ENCODE measurements at regions not wholly inside any gene's neighbourhood (a gene's known extent, or its start where the extent isn't known, plus 50 kb on each side); places are given as distances from the start of the nearest gene placed in this dataset.

DNA sequence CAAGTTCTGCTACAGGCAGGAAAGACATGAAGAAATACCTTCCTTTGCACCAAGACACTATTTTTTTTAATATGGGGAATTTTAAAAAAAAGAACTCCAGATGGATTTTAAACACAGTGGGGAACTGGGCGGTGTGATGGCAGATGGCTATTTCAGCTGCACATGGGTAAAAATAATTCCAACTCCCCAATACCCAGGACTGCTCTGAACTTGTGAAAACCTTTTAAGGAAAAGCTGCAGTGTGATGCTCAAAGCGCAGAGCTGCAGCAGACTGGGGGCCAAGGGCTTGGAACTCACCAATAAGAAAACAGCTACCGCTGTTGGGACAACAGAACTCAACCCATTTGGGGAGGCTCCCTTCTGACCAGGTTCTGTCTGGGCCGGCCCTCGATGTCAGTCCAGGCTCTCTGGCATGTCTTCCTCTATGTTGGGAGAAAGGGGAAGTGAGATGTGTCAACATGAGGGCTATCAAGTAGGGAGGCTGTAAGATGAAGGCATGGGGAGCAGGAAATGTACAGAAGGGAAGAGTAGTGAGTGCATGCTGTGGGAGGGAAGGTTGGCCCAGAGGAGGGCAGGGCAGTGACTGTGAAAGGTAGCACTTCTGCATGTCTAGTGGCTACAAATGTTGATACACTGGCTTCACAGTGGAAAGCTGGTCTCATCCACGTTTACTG is 64.0 kb upstream of the SLC14A2 start:
- no peak for DNase-seq (ENCODE audit: low read depth)
- TF ChIP-seq, protein P1, sequence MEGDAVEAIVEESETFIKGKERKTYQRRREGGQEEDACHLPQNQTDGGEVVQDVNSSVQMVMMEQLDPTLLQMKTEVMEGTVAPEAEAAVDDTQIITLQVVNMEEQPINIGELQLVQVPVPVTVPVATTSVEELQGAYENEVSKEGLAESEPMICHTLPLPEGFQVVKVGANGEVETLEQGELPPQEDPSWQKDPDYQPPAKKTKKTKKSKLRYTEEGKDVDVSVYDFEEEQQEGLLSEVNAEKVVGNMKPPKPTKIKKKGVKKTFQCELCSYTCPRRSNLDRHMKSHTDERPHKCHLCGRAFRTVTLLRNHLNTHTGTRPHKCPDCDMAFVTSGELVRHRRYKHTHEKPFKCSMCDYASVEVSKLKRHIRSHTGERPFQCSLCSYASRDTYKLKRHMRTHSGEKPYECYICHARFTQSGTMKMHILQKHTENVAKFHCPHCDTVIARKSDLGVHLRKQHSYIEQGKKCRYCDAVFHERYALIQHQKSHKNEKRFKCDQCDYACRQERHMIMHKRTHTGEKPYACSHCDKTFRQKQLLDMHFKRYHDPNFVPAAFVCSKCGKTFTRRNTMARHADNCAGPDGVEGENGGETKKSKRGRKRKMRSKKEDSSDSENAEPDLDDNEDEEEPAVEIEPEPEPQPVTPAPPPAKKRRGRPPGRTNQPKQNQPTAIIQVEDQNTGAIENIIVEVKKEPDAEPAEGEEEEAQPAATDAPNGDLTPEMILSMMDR (conservative IDR thresholded peaks at IDR 0.05; ENCODE audit: low read depth, low read length), result no peak
- H3K4me3 ChIP-seq (ENCODE audit: low read length), result no peak overlapping the region

DNA sequence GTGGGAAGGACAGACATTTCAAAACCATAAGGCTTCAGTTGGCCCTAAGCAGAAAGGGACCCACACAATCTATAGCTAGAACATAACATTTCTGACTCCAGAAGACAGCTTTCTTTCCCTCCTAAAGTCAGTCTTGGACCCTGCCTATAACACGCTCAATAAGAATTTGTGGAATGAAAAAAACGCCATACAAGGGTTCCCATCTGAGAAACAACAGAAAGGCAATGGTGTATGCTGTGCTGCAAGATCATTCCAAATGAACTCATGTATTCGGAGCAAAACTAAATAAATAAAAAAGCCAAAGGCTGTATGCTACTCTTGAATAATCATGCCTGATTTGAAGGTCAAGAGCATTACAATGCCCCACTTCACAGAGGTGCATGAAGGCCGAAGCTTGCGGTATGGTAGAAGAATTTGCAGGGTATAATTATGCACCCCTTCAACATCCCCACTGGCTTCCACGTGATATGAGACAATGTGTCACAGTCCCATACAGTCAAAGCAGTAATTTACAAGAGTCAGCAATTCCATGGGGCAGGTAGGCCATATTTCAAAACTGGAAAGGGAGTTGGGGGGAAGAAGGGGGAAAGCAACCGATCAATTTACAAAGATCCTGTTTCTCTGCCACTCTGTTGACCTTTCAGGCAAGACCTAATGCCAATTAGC is 61.4 kb upstream of the SLC14A2 start:
- no peak for DNase-seq (ENCODE audit: low read depth)
- H3K4me3 ChIP-seq (ENCODE audit: low read length), result no peak overlapping the region
- TF ChIP-seq, protein P1 (conservative IDR thresholded peaks at IDR 0.05; ENCODE audit: low read depth, low read length), result no peak

DNA sequence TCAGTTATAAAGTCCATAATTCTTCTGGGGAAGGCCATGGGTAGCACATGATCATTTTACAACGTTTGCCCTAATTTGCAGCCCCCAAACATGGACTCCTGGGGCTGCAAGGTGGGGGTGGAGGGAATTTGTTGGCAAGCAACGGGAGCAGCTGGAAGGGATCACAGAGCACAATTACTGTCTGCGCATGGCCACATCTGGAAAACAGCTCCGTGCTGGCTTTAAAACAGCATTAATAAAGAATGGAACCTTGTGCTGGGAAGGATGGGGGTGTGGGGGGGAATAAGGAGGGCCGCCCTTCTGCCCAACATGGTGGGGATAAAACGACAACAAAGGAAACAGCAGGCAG is 60.9 kb upstream of the SLC14A2 start:
- no peak for DNase-seq (ENCODE audit: low read depth)
- H3K4me3 ChIP-seq (ENCODE audit: low read length), result no peak overlapping the region
- TF ChIP-seq, protein P1 (conservative IDR thresholded peaks at IDR 0.05; ENCODE audit: low read depth, low read length), result no peak

DNA sequence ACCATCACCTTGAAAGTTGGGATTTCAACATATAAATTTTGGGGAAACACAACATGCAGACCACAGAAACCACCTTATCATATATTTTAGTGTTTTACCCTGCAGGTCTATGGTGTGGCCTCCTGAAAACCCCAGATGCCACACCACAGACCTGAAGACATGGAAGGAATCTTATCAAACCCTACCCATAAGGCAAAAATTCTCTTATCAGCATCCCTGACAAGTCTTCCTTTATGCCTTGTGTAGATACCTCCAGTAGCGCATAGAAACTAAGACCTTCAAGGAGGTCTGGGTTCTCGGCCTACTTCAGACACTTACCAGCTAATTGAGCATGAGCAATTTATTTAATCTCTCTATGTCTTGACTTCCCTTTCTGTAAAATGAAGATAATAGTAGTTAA is 59.1 kb upstream of the SLC14A2 start:
- TF ChIP-seq, protein P1 (conservative IDR thresholded peaks at IDR 0.05; ENCODE audit: low read depth, low read length), result no peak
- no peak overlapping the region for H3K4me3 ChIP-seq (ENCODE audit: low read length)
- DNase-seq (ENCODE audit: low read depth), result no peak

- no peak overlapping the region for H3K4me3 ChIP-seq (ENCODE audit: low read length)
- TF ChIP-seq, protein P1 (conservative IDR thresholded peaks at IDR 0.05; ENCODE audit: low read depth, low read length), result no peak
- no peak for DNase-seq (ENCODE audit: low read depth)
These were observed 58.0 kb upstream of the SLC14A2 start for GRCh38 chr18:45557287-45557686.

DNA sequence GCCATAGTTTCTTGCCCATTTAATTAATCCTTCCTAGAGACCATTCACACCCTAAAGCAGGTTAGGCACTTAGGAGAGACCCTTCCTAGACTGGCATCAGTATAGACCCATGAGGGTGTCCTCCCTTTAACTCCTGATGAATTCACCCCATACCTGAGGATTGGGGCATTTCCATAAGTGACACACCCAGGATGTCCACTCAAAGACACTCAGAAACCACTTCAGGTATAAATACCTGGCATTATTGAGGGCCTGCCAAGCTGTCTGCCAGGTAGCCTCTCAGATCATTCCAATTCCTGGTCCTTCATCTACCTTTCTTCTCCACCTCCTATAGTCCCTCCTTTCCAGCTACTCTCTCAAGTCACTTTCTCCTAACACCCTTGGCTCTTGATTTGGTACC is 57.5 kb upstream of the SLC14A2 start:
- DNase-seq (ENCODE audit: low read depth), result no peak
- TF ChIP-seq, protein P1 (conservative IDR thresholded peaks at IDR 0.05; ENCODE audit: low read depth, low read length), result no peak
- H3K4me3 ChIP-seq (ENCODE audit: low read length), result no peak overlapping the region

- TF ChIP-seq, protein P1 (conservative IDR thresholded peaks at IDR 0.05; ENCODE audit: low read depth, low read length), result no peak
- no peak overlapping the region for H3K4me3 ChIP-seq (ENCODE audit: low read length)
- no peak for DNase-seq (ENCODE audit: low read depth)
These were observed 56.0 kb upstream of the SLC14A2 start for GRCh38 chr18:45559258-45559657.
